ENCODE measurements at regions not wholly inside any gene's neighbourhood (a gene's known extent, or its start where the extent isn't known, plus 50 kb on each side); places are given as distances from the start of the nearest gene placed in this dataset.
"Not testable (repeated sequence)": the region's sequence is repeated elsewhere in the genome, so short reads cannot be mapped to it uniquely, and the experiment has no call there.

- not testable (repeated sequence) for TF ChIP-seq CTCF, POLR2A (IDR thresholded peaks at IDR 0.05)
These were observed 51.2 kb upstream of the PDPR start for GRCh38 chr16:70062947-70063346.

Data from right lobe of liver (tissue), 4 donors.